ENCODE measurements at regions not wholly inside any gene's neighbourhood (a gene's known extent, or its start where the extent isn't known, plus 50 kb on each side); places are given as distances from the start of the nearest gene placed in this dataset.

GRCh38 chr2:108118996-108119395 lies 120.8 kb upstream of the SULT1C3 start:
- Histone ChIP-seq H3K79me2 (ENCODE audit: low read length) (no peaks in the 10 kb centered on the region), H3K36me3 (replicated peaks; ENCODE audit: insufficient read depth, low read length) (no peaks in the 10 kb centered on the region), H2AFZ (ENCODE audit: low read length) (no peak overlapping the region), H3K27ac (ENCODE audit: low read length) (no peak overlapping the region), H4K20me1 (ENCODE audit: insufficient read depth, low read length) (no peaks in the 10 kb centered on the region), H3K27me3 (replicated peaks; ENCODE audit: insufficient read depth, low read length) (no peaks in the 10 kb centered on the region), H3K9me2 (replicated peaks; ENCODE audit: insufficient read depth, low read length) (no peaks in the 10 kb centered on the region), H3K9me3 (replicated peaks; ENCODE audit: insufficient read depth, low read length) (no peaks in the 10 kb centered on the region), H3F3A (ENCODE audit: insufficient read depth, low read length) (no peaks in the 10 kb centered on the region), H3K4me2 (ENCODE audit: low read depth, low read length) (no peak overlapping the region), H3K4me3 (ENCODE audit: low read length) (no peak overlapping the region), H3K9ac (ENCODE audit: low read length) (no peak overlapping the region), H3K4me1 (ENCODE audit: low read length) (no peaks in the 10 kb centered on the region)
- TF ChIP-seq CTCF (IDR thresholded peaks at IDR 0.05; ENCODE audit: low read length): no peak
- no peak for TF ChIP-seq EZH2phosphoT487 (IDR thresholded peaks at IDR 0.05; ENCODE audit: low read length)
- no peak for TF ChIP-seq EZH2 (optimal IDR thresholded peaks at IDR 0.05; ENCODE audit: low read depth, low read length)
- no peak for DNase-seq

GRCh38 chr2:108119492-108119891 lies 120.3 kb upstream of the SULT1C3 start:
- H3K27me3 ChIP-seq (replicated peaks; ENCODE audit: insufficient read depth, low read length): no peaks in the 10 kb centered on the region
- TF ChIP-seq EZH2phosphoT487 (IDR thresholded peaks at IDR 0.05; ENCODE audit: low read length): no peak
- TF ChIP-seq EZH2 (optimal IDR thresholded peaks at IDR 0.05; ENCODE audit: low read depth, low read length): no peak
- no peak for TF ChIP-seq CTCF (IDR thresholded peaks at IDR 0.05; ENCODE audit: low read length)
- H3K79me2 ChIP-seq (ENCODE audit: low read length): no peaks in the 10 kb centered on the region
- no peaks in the 10 kb centered on the region for H3F3A ChIP-seq (ENCODE audit: insufficient read depth, low read length)
- no peaks in the 10 kb centered on the region for H4K20me1 ChIP-seq (ENCODE audit: insufficient read depth, low read length)
- H3K36me3 ChIP-seq (replicated peaks; ENCODE audit: insufficient read depth, low read length): no peaks in the 10 kb centered on the region
- H3K27ac ChIP-seq (ENCODE audit: low read length): no peak overlapping the region
- DNase-seq: no peak
- H3K4me1 ChIP-seq (ENCODE audit: low read length): no peaks in the 10 kb centered on the region
- H2AFZ ChIP-seq (ENCODE audit: low read length): no peak overlapping the region
- no peaks in the 10 kb centered on the region for H3K9me3 ChIP-seq (replicated peaks; ENCODE audit: insufficient read depth, low read length)
- H3K4me2 ChIP-seq (ENCODE audit: low read depth, low read length): no peak overlapping the region
- H3K9me2 ChIP-seq (replicated peaks; ENCODE audit: insufficient read depth, low read length): no peaks in the 10 kb centered on the region
- H3K4me3 ChIP-seq (ENCODE audit: low read length): no peak overlapping the region
- H3K9ac ChIP-seq (ENCODE audit: low read length): no peak overlapping the region

GRCh38 chr2:108124736-108125495 lies 114.9 kb upstream of the SULT1C3 start:
- no peaks in the 10 kb centered on the region for H3F3A ChIP-seq (ENCODE audit: insufficient read depth, low read length)
- H2AFZ ChIP-seq (ENCODE audit: low read length): no peak overlapping the region
- H3K9ac ChIP-seq (ENCODE audit: low read length): no peak overlapping the region
- no peak for DNase-seq
- no peaks in the 10 kb centered on the region for H3K36me3 ChIP-seq (replicated peaks; ENCODE audit: insufficient read depth, low read length)
- no peaks in the 10 kb centered on the region for H3K79me2 ChIP-seq (ENCODE audit: low read length)
- H3K9me3 ChIP-seq (replicated peaks; ENCODE audit: insufficient read depth, low read length): no peaks in the 10 kb centered on the region
- TF ChIP-seq EZH2phosphoT487 (IDR thresholded peaks at IDR 0.05; ENCODE audit: low read length) (no peak), EZH2 (optimal IDR thresholded peaks at IDR 0.05; ENCODE audit: low read depth, low read length) (no peak), CTCF (IDR thresholded peaks at IDR 0.05; ENCODE audit: low read length) (no peak)
- no peaks in the 10 kb centered on the region for H3K4me1 ChIP-seq (ENCODE audit: low read length)
- H4K20me1 ChIP-seq (ENCODE audit: insufficient read depth, low read length): no peaks in the 10 kb centered on the region
- no peak overlapping the region for H3K4me2 ChIP-seq (ENCODE audit: low read depth, low read length)
- H3K27ac ChIP-seq (ENCODE audit: low read length): no peak overlapping the region
- H3K9me2 ChIP-seq (replicated peaks; ENCODE audit: insufficient read depth, low read length): no peaks in the 10 kb centered on the region
- no peak overlapping the region for H3K4me3 ChIP-seq (ENCODE audit: low read length)
- H3K27me3 ChIP-seq (replicated peaks; ENCODE audit: insufficient read depth, low read length): no peaks in the 10 kb centered on the region

Data from MM.1S (cell line).